H1 (cell line): ENCODE measurements at regions not wholly inside any gene's neighbourhood (a gene's known extent, or its start where the extent isn't known, plus 50 kb on each side); places are given as distances from the start of the nearest gene placed in this dataset.

ENCODE experiments used
- CTCF ChIA-PET: fragments of 300-600 bp; sonication (Branson Sonifier 250); formaldehyde crosslinking; loops from one replicate; lab custom pipeline; 2021; ENCODE audit not compliant: partially characterized antibody; lab: Charles Lee
- POLR2A ChIA-PET: fragments of 300-600 bp; sonication (Branson Sonifier 250); formaldehyde crosslinking; loops from one replicate; lab custom pipeline; 2021; ENCODE audit warnings: inconsistent platforms; ENCODE audit not compliant: partially characterized antibody; lab: Charles Lee
- DNase-seq, 2 experiments: peaks; one replicate each; pipeline versions ENCODE4 v3.0.0 to v3.0.0-alpha.2; 2010 to 2022; ENCODE audit warnings: low spot score in 2 of 2, low read depth in 1 of 2, mixed read lengths in 1 of 2
- FAIRE-seq: peaks from 2 replicates; lab custom pipeline; 2011; peaks lifted over from hg19 to GRCh38; lab: Jason Lieb, UNC
- H2AFZ ChIP-seq: 2 replicates; pipeline ENCODE4 v1.8.1; 2012; ENCODE audit warnings: low read length, inconsistent platforms
- H2AK5ac ChIP-seq: 2 replicates; pipeline ENCODE4 v1.6.1; 2013; ENCODE audit warnings: low read depth, low read length
- H2BK120ac ChIP-seq: replicated peaks from 2 replicates; pipeline ENCODE3; 2013; ENCODE audit warnings: low read depth, low read length, inconsistent platforms
- H2BK12ac ChIP-seq: 2 replicates; pipeline ENCODE4 v1.6.1; 2013; ENCODE audit warnings: low read depth, low read length
- H2BK15ac ChIP-seq: 2 replicates; pipeline ENCODE4 v1.6.1; 2013; ENCODE audit warnings: low read length
- H2BK20ac ChIP-seq: 2 replicates; pipeline ENCODE4 v1.6.1; 2013; ENCODE audit warnings: low read length
- H2BK5ac ChIP-seq: 2 replicates; pipeline ENCODE4 v1.6.1; 2013; ENCODE audit warnings: low read depth, low read length
- H3K14ac ChIP-seq: 2 replicates; pipeline ENCODE4 v1.6.1; 2013; ENCODE audit warnings: inconsistent platforms; ENCODE audit not compliant: insufficient read length
- H3K18ac ChIP-seq: 2 replicates; pipeline ENCODE4 v1.6.1; 2013; ENCODE audit warnings: low read length; ENCODE audit errors: extremely low read depth
- H3K23ac ChIP-seq: 2 replicates; pipeline ENCODE4 v1.6.1; 2013; ENCODE audit warnings: inconsistent platforms; ENCODE audit not compliant: insufficient read length
- H3K23me2 ChIP-seq: 2 replicates; pipeline ENCODE4 v1.6.1; 2013; ENCODE audit warnings: low read depth, low read length
- H3K27ac ChIP-seq: 2 replicates; pipeline ENCODE4 v1.6.1; 2011; ENCODE audit warnings: low read depth, low read length, inconsistent platforms
- H3K27me3 ChIP-seq, 4 experiments: replicated peaks in 1 of 4; 1 replicate in 1 of 4; 2 replicates in 3 of 4; pipeline versions ENCODE4 v1.6.1 to v1.8.1; 2011 to 2013; ENCODE audit warnings: low read length in 3 of 4, mild to moderate bottlenecking in 3 of 4, inconsistent platforms in 2 of 4, mixed read lengths in 2 of 4, moderate library complexity in 1 of 4; ENCODE audit not compliant: control insufficient read depth in 3 of 4, insufficient read depth in 3 of 4; ENCODE audit errors: extremely low read depth in 1 of 4
- H3K36me3 ChIP-seq, 4 experiments: 2 replicates each; pipeline versions ENCODE4 v1.6.1 to v1.8.1; 2011 to 2013; ENCODE audit warnings: mild to moderate bottlenecking in 4 of 4, low read length in 3 of 4, moderate library complexity in 2 of 4, control low read depth in 1 of 4, inconsistent platforms in 1 of 4; ENCODE audit not compliant: insufficient read depth in 4 of 4, control insufficient read depth in 2 of 4
- H3K4ac ChIP-seq: replicated peaks from 2 replicates; pipeline ENCODE3; 2013; ENCODE audit warnings: low read length, low read depth, mixed read lengths, inconsistent platforms; ENCODE audit not compliant: insufficient read length
- H3K4me1 ChIP-seq, 4 experiments: replicated peaks in 1 of 4; 1 replicate in 1 of 4; 2 replicates in 3 of 4; pipeline versions ENCODE4 v1.6.1 to v1.8.1; 2011 to 2013; ENCODE audit warnings: low read length in 3 of 4, inconsistent platforms in 2 of 4, mixed read lengths in 1 of 4; ENCODE audit not compliant: insufficient read depth in 4 of 4, control insufficient read depth in 3 of 4
- H3K4me2 ChIP-seq, 2 experiments: 2 replicates each; pipeline versions ENCODE4 v1.6.1 to v1.8.1; 2011 to 2013; ENCODE audit warnings: low read depth in 2 of 2, low read length in 2 of 2, control low read depth in 1 of 2, inconsistent platforms in 1 of 2, mild to moderate bottlenecking in 1 of 2; ENCODE audit not compliant: insufficient read depth in 1 of 2
- H3K4me3 ChIP-seq, 4 experiments: fragments of 200-600, 300-600 bp in 1 of 4; sonication (generic), shearing (Covaris generic), sonication (Bioruptor Twin) in 1 of 4; 2 replicates each; pipeline versions ENCODE4 v1.5.1 to v1.8.1; 2011 to 2016; ENCODE audit warnings: low read length in 4 of 4, low read depth in 3 of 4, control low read depth in 2 of 4, inconsistent platforms in 2 of 4, mild to moderate bottlenecking in 2 of 4, mixed read lengths in 1 of 4, moderate library complexity in 1 of 4; ENCODE audit not compliant: insufficient read depth in 2 of 4; ENCODE audit errors: extremely low read depth in 1 of 4
- H3K56ac ChIP-seq: replicated peaks from 2 replicates; pipeline ENCODE3; 2013; ENCODE audit warnings: low read depth, mild to moderate bottlenecking, mixed read lengths, low read length, inconsistent platforms; ENCODE audit not compliant: insufficient read length
- H3K79me1 ChIP-seq: 2 replicates; pipeline ENCODE4 v1.6.1; 2013; ENCODE audit warnings: low read depth, low read length, control low read depth
- H3K79me2 ChIP-seq, 2 experiments: 2 replicates each; pipeline versions ENCODE4 v1.6.1 to v1.8.1; 2012 to 2013; ENCODE audit warnings: low read length in 2 of 2, mild to moderate bottlenecking in 2 of 2, inconsistent platforms in 1 of 2; ENCODE audit not compliant: insufficient read depth in 2 of 2, control insufficient read depth in 1 of 2
- H3K9ac ChIP-seq, 4 experiments: replicated peaks in 1 of 4; 1 replicate in 1 of 4; 2 replicates in 3 of 4; pipeline versions ENCODE4 v1.6.1 to v1.8.1; 2011 to 2013; ENCODE audit warnings: low read depth in 3 of 4, low read length in 3 of 4, control low read depth in 2 of 4, mild to moderate bottlenecking in 2 of 4, moderate library complexity in 2 of 4, inconsistent platforms in 1 of 4; ENCODE audit errors: extremely low read depth in 1 of 4
- H3K9me3 ChIP-seq, 2 experiments: 2 replicates each; pipeline versions ENCODE4 v1.6.1 to v1.8.1; 2012 to 2013; ENCODE audit warnings: mild to moderate bottlenecking in 2 of 2, moderate library complexity in 2 of 2, control low read depth in 1 of 2, inconsistent platforms in 1 of 2, low read depth in 1 of 2, low read length in 1 of 2, mixed read lengths in 1 of 2; ENCODE audit not compliant: insufficient read depth in 2 of 2
- H4K20me1 ChIP-seq, 2 experiments: replicated peaks in 1 of 2; 2 replicates each; pipeline versions ENCODE3 to v1.8.1; 2011 to 2013; ENCODE audit warnings: inconsistent platforms in 2 of 2, low read length in 2 of 2, mild to moderate bottlenecking in 1 of 2; ENCODE audit not compliant: insufficient read depth in 2 of 2, control insufficient read depth in 1 of 2
- H4K5ac ChIP-seq: 2 replicates; pipeline ENCODE4 v1.6.1; 2013; ENCODE audit warnings: low read length, low read depth, mixed read lengths, inconsistent platforms; ENCODE audit not compliant: insufficient read length
- H4K8ac ChIP-seq: 2 replicates; pipeline ENCODE4 v1.8.0; 2013; ENCODE audit warnings: mild to moderate bottlenecking, moderate library complexity, low read length, inconsistent platforms; ENCODE audit not compliant: insufficient read depth; ENCODE audit errors: extremely low read depth
- H4K91ac ChIP-seq: replicated peaks from 2 replicates; pipeline ENCODE3; 2013; ENCODE audit warnings: low read length, mixed read lengths, inconsistent platforms; ENCODE audit not compliant: insufficient read length
- BCL11A ChIP-seq, 2 experiments: IDR thresholded peaks; one replicate each; pipeline ENCODE4 v1.6.1; 2011; ENCODE audit warnings: low read depth in 2 of 2, low read length in 2 of 2, mild to moderate bottlenecking in 2 of 2
- CEBPB ChIP-seq: IDR thresholded peaks from 2 replicates; pipeline ENCODE4 v1.6.1; 2012; ENCODE audit warnings: low read depth, low read length
- CHD1 ChIP-seq: IDR thresholded peaks from 2 replicates; pipeline ENCODE4 v1.6.1; 2012; ENCODE audit warnings: low read depth, low read length, improper control_type of control experiment
- GTF2F1 ChIP-seq: IDR thresholded peaks from 2 replicates; pipeline ENCODE4 v1.6.1; 2012; ENCODE audit warnings: low read depth, low read length, improper control_type of control experiment, borderline replicate concordance
- KDM5A ChIP-seq: fragments of 200-600 bp; IDR thresholded peaks from 2 replicates; pipeline ENCODE4 v1.7.1; 2012; ENCODE audit warnings: mild to moderate bottlenecking, low read length, inconsistent platforms, mixed read lengths
- NRF1 ChIP-seq: IDR thresholded peaks from 2 replicates; pipeline ENCODE4 v1.6.1; 2011; ENCODE audit warnings: mild to moderate bottlenecking, low read depth, low read length, improper control_type of control experiment
- SAP30 ChIP-seq: fragments of 300-600 bp; sonication (generic); IDR thresholded peaks from 2 replicates; pipeline ENCODE4 v1.7.1; 2012; ENCODE audit warnings: low read length, moderate library complexity, mild to moderate bottlenecking, inconsistent platforms; ENCODE audit not compliant: insufficient read depth, insufficient replicate concordance
- SIN3A ChIP-seq, 2 experiments: IDR thresholded peaks in 1 of 2; conservative IDR thresholded peaks in 1 of 2; 2 replicates each; pipeline ENCODE4 v1.6.1; 2011 to 2012; ENCODE audit warnings: low read length in 2 of 2, improper control_type of control experiment in 1 of 2, low read depth in 1 of 2, mild to moderate bottlenecking in 1 of 2
- SP1 ChIP-seq: IDR thresholded peaks from 2 replicates; pipeline ENCODE4 v1.6.1; 2011; ENCODE audit warnings: low read depth, low read length
- TAF1 ChIP-seq: IDR thresholded peaks from 2 replicates; pipeline ENCODE4 v1.6.1; 2011; ENCODE audit warnings: mild to moderate bottlenecking, low read depth, low read length
- TCF12 ChIP-seq: IDR thresholded peaks from 2 replicates; pipeline ENCODE4 v1.6.1; 2011; ENCODE audit warnings: low read depth, mild to moderate bottlenecking, low read length
- ZNF274 ChIP-seq: IDR thresholded peaks from 2 replicates; pipeline ENCODE4 v1.7.0; 2012; ENCODE audit warnings: low read length, borderline replicate concordance; ENCODE audit errors: extremely low read depth
- TF ChIP-seq, protein P1 (sequence below): IDR thresholded peaks from 2 replicates; pipeline ENCODE4 v1.6.1; 2012; ENCODE audit warnings: low read length, inconsistent platforms
- TF ChIP-seq, protein P2 (sequence below): IDR thresholded peaks from 2 replicates; pipeline ENCODE4 v1.6.1; 2011; ENCODE audit warnings: low read length, improper control_type of control experiment

DNA sequence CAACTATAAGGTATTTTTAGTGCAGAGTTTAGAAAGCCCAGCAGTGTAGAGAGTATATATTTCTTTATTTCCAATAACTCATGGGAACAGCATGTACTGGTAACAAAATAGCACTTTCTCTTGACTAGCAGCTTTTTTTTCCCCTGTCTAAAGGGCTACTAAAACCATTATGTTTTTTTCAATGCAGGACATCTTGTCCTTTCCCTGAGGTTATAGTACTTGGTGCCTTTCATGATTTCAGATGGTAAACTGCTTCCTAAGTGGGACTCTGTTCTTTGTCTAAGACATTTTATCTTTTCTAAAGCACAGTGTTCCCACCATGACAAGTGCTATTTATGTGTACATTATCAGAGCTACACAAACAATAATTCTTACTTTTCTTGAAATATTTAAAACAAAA is 122.3 kb downstream of the SLC24A2 start:
- no peak overlapping the region for H2BK120ac ChIP-seq
- peaks cover 0 to 2% (median under 1%) of the 10 kb centered on the region in 4 experiments; a peak in 1 of 7 replicates for H3K4me1 ChIP-seq
- H3K4me2 ChIP-seq: no peak overlapping the region
- no peak overlapping the region for H3K18ac ChIP-seq
- H2BK12ac ChIP-seq: no peak overlapping the region
- CTCF ChIA-PET: interaction anchor here (1.2 kb wide), 1 partner anchor 202 kb away, joined by 3 read pairs; no protein-coding TSS in a partner anchor
- H4K20me1 ChIP-seq: no peaks in the 10 kb centered on the region
- no peak overlapping the region for H2BK15ac ChIP-seq
- no peak overlapping the region for H3K9ac ChIP-seq
- FAIRE-seq (no peak), DNase-seq (no peak)
- no peak overlapping the region for H3K14ac ChIP-seq
- no peaks in the 10 kb centered on the region for H3K79me1 ChIP-seq
- H2AFZ ChIP-seq: no peak overlapping the region
- H3K23me2 ChIP-seq: no peaks in the 10 kb centered on the region
- no peaks in the 10 kb centered on the region for H3K79me2 ChIP-seq
- H2BK20ac ChIP-seq: no peak overlapping the region
- no peak overlapping the region for H3K4me3 ChIP-seq
- POLR2A ChIA-PET: no interaction called here
- no peak overlapping the region for H3K27ac ChIP-seq
- H3K36me3 ChIP-seq: no peaks in the 10 kb centered on the region
- no peak overlapping the region for H3K4ac ChIP-seq
- H4K8ac ChIP-seq: no peak overlapping the region
- H4K5ac ChIP-seq: no peak overlapping the region
- no peak overlapping the region for H4K91ac ChIP-seq
- no peak overlapping the region for H2AK5ac ChIP-seq
- H3K56ac ChIP-seq: no peak overlapping the region
- H3K9me3 ChIP-seq: no peaks in the 10 kb centered on the region
- H3K23ac ChIP-seq: no peak overlapping the region
- no peaks in the 10 kb centered on the region for H3K27me3 ChIP-seq
- no peak overlapping the region for H2BK5ac ChIP-seq
- TF ChIP-seq GTF2F1: no peak
- TF ChIP-seq KDM5A: no peak
- TF ChIP-seq, protein P1, sequence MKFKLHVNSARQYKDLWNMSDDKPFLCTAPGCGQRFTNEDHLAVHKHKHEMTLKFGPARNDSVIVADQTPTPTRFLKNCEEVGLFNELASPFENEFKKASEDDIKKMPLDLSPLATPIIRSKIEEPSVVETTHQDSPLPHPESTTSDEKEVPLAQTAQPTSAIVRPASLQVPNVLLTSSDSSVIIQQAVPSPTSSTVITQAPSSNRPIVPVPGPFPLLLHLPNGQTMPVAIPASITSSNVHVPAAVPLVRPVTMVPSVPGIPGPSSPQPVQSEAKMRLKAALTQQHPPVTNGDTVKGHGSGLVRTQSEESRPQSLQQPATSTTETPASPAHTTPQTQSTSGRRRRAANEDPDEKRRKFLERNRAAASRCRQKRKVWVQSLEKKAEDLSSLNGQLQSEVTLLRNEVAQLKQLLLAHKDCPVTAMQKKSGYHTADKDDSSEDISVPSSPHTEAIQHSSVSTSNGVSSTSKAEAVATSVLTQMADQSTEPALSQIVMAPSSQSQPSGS: no peak
- TF ChIP-seq SIN3A (conservative IDR thresholded peaks at IDR 0.05 in 1 of 2, IDR thresholded peaks at IDR 0.05 in 1 of 2; ENCODE audit: low read depth in 1 of 2, low read length in 2 of 2): no peak
- no peak for TF ChIP-seq CEBPB
- no peak for TF ChIP-seq TCF12
- no peak for TF ChIP-seq BCL11A (IDR thresholded peaks at IDR 0.05; ENCODE audit: low read depth in 2 of 2, low read length in 2 of 2)
- no peak for TF ChIP-seq SP1
- no peak for TF ChIP-seq ZNF274
- TF ChIP-seq TAF1: no peak
- TF ChIP-seq NRF1: no peak
- TF ChIP-seq CHD1: no peak
- TF ChIP-seq, protein P2, sequence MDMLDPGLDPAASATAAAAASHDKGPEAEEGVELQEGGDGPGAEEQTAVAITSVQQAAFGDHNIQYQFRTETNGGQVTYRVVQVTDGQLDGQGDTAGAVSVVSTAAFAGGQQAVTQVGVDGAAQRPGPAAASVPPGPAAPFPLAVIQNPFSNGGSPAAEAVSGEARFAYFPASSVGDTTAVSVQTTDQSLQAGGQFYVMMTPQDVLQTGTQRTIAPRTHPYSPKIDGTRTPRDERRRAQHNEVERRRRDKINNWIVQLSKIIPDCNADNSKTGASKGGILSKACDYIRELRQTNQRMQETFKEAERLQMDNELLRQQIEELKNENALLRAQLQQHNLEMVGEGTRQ: no peak
- no peak for TF ChIP-seq SAP30
